Loucy (cell line): ENCODE measurements at regions not wholly inside any gene's neighbourhood (a gene's known extent, or its start where the extent isn't known, plus 50 kb on each side); places are given as distances from the start of the nearest gene placed in this dataset.

Experiments used
- CTCF ChIP-seq: fragments of 200-600 bp; sonication (generic); conservative IDR thresholded peaks from 2 replicates; pipeline ENCODE4 v1.5.1; 2014; ENCODE audit warnings: mild to moderate bottlenecking, antibody characterized with exemption, low read length
- EZH2phosphoT487 ChIP-seq: fragments of 200-600 bp; IDR thresholded peaks from 2 replicates; pipeline ENCODE4 v1.6.1; 2018; ENCODE audit warnings: antibody characterized with exemption, mild to moderate bottlenecking, moderate library complexity, borderline replicate concordance

- TF ChIP-seq CTCF (no peak), EZH2phosphoT487 (no peak)
Observed at GRCh38 chr11:112318661-112319060, 58.0 kb upstream of the PLET1 start.
